ENCODE measurements at regions not wholly inside any gene's neighbourhood (a gene's known extent, or its start where the extent isn't known, plus 50 kb on each side); places are given as distances from the start of the nearest gene placed in this dataset.

DNA sequence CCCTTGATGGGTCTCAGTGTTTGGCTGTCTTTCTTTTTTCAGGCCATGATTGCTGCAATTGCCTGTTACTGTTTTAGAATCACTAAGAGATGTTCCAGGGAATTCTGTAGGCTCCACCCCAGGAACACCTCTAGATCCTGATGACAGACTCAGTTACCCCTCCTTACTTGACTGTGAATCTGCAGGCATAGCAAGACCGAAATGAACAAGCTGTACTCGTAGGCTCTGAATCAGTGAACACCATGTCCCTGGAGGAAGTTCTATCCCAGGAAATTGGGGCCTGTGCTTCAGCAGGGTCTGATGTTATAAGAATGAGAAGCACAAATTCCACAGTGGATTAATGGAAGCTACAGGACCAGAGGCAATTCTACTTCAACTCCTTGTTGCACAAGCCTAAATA, 148.6 kb downstream of the COPS8 start:
- Histone ChIP-seq H4K91ac (ENCODE audit: low read length) (peak overlapping the region; percentile 70), H4K8ac (ENCODE audit: low read length) (peak overlapping the region; percentile 51), H3K4me1 (ENCODE audit: control insufficient read depth, insufficient read depth, low read depth, low read length) (peaks cover 5% of the 10 kb centered on the region), H2BK15ac (ENCODE audit: low read depth, poor library complexity, severe bottlenecking) (no peak overlapping the region), H3K27ac (ENCODE audit: low read length, poor library complexity, severe bottlenecking) (no peak overlapping the region), H2AFZ (ENCODE audit: low read depth, low read length) (no peak overlapping the region), H3K4me3 (ENCODE audit: insufficient read depth in 1 of 2, low read depth in 1 of 2, low read length in 2 of 2) (no peak overlapping the region), H3K36me3 (ENCODE audit: control insufficient read depth in 1 of 2, insufficient read depth in 2 of 2, low read depth in 1 of 2, low read length in 2 of 2) (peaks cover 0 to 3% of the 10 kb centered on the region in 2 experiments), H3K27me3 (ENCODE audit: control insufficient read depth in 1 of 2, insufficient read depth in 1 of 2, low read length in 2 of 2) (no peaks in the 10 kb centered on the region), H3K23ac (ENCODE audit: low read length in 2 of 2) (no peak overlapping the region), H3K18ac (ENCODE audit: low read depth in 1 of 2, low read length in 2 of 2) (peak overlapping the region in 1 of 2 experiments; percentile 64), H2BK12ac (ENCODE audit: low read length in 2 of 2) (peak overlapping the region; percentile 63 to 80), H3K14ac (ENCODE audit: low read length in 2 of 2) (no peak overlapping the region), H3K9me3 (ENCODE audit: control insufficient read depth, low read length) (no peaks in the 10 kb centered on the region), H2BK5ac (ENCODE audit: low read depth, low read length, poor library complexity, severe bottlenecking) (no peak overlapping the region), H3K79me1 (replicated peaks; ENCODE audit: low read length, poor library complexity, severe bottlenecking) (no peaks in the 10 kb centered on the region), H3K4ac (ENCODE audit: low read depth in 1 of 2, low read length in 2 of 2) (peak overlapping the region in 1 of 2 experiments; percentile 74), H2AK5ac (ENCODE audit: low read length, severe bottlenecking) (no peak overlapping the region), H3K4me2 (ENCODE audit: low read length, poor library complexity, severe bottlenecking) (no peak overlapping the region), H3K9ac (ENCODE audit: low read length) (peak overlapping the region; percentile 16), H2BK120ac (ENCODE audit: low read depth, low read length) (no peak overlapping the region)
- no peak for DNase-seq
- 93% methylated on average over 2 of the region's 2 CpGs for WGBS

DNA sequence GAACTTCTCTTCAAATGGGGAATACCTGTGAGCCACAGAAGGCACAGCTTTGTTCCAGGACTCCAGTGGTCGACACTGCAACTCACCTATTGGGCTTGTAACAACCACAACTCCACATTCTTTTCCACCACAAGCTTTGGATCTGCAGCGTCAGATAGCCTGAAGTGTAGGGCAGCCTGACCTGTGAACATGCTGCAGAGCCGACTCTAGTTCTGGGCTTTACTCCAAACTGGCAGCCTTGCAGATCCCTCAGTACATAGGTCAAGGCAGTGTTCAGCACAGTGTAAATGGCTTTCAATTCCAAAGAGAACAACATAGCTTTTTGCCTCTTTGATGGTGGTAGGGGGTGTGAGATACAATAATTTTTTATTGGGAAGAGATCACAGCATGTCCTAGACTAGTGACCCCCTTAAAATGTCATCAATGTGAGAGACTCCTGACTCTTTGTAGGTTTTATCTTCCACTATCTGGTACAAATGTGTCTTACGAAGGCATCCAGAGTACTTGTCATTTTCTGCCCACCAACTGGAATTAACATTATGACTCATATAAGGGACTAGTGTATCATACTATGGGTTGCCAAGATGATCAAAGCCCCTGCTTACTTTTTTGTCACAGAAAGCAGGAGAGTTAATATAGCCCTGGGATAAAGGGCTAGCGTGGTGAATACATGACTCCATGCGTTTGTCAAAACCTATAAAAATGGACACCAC, 149.8 kb downstream of the COPS8 start:
- peak overlapping the region; percentile 51 for H3K9ac ChIP-seq (ENCODE audit: low read length)
- H3K4me1 ChIP-seq (ENCODE audit: control insufficient read depth, insufficient read depth, low read depth, low read length): peaks cover 2% of the 10 kb centered on the region
- no peak overlapping the region for H2AK5ac ChIP-seq (ENCODE audit: low read length, severe bottlenecking)
- H2BK15ac ChIP-seq (ENCODE audit: low read depth, poor library complexity, severe bottlenecking): no peak overlapping the region
- H3K36me3 ChIP-seq (ENCODE audit: control insufficient read depth in 1 of 2, insufficient read depth in 2 of 2, low read depth in 1 of 2, low read length in 2 of 2): peaks cover 0 to 6% of the 10 kb centered on the region in 2 experiments
- H3K4ac ChIP-seq (ENCODE audit: low read depth in 1 of 2, low read length in 2 of 2): peak overlapping the region in 1 of 2 experiments; percentile 47
- H2AFZ ChIP-seq (ENCODE audit: low read depth, low read length): no peak overlapping the region
- H3K79me1 ChIP-seq (replicated peaks; ENCODE audit: low read length, poor library complexity, severe bottlenecking): no peaks in the 10 kb centered on the region
- H3K27ac ChIP-seq (ENCODE audit: low read length, poor library complexity, severe bottlenecking): no peak overlapping the region
- peak; percentile 77 for DNase-seq
- H3K23ac ChIP-seq (ENCODE audit: low read length in 2 of 2): no peak overlapping the region
- no peak overlapping the region for H3K4me3 ChIP-seq (ENCODE audit: insufficient read depth in 1 of 2, low read depth in 1 of 2, low read length in 2 of 2)
- H3K9me3 ChIP-seq (ENCODE audit: control insufficient read depth, low read length): peaks cover 8% of the 10 kb centered on the region
- WGBS: 28% methylated on average over 3 of the region's 6 CpGs
- no peak overlapping the region for H4K91ac ChIP-seq (ENCODE audit: low read length)
- H2BK120ac ChIP-seq (ENCODE audit: low read depth, low read length): no peak overlapping the region
- H3K18ac ChIP-seq (ENCODE audit: low read depth in 1 of 2, low read length in 2 of 2): peak overlapping the region; percentile 16 to 84
- no peak overlapping the region for H3K14ac ChIP-seq (ENCODE audit: low read length in 2 of 2)
- no peak overlapping the region for H2BK5ac ChIP-seq (ENCODE audit: low read depth, low read length, poor library complexity, severe bottlenecking)
- H2BK12ac ChIP-seq (ENCODE audit: low read length in 2 of 2): peak overlapping the region; percentile 73 to 93
- H3K27me3 ChIP-seq (ENCODE audit: control insufficient read depth in 1 of 2, insufficient read depth in 1 of 2, low read length in 2 of 2): no peaks in the 10 kb centered on the region
- no peak overlapping the region for H4K8ac ChIP-seq (ENCODE audit: low read length)
- H3K4me2 ChIP-seq (ENCODE audit: low read length, poor library complexity, severe bottlenecking): no peak overlapping the region

DNA sequence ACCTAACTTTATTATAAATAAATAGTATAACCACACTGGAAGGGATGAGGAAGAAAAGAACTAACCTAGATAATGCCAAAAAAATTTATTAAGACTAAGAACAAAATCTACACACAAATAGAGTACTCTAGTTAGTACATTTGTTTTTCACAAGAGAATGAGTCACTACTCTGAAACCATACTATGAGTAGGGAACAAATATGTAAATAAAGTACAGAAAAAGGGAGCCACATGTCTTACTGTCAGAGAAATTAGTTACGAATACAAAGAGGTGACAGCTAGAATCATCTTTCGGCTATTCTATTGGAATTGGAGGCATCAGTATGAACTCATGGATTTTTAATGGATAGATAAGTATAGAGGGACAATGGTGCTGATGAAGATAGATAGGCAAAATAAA, 150.5 kb downstream of the COPS8 start:
- H2BK120ac ChIP-seq (ENCODE audit: low read depth, low read length): no peak overlapping the region
- peak; percentile 81 for DNase-seq
- no peak overlapping the region for H3K27ac ChIP-seq (ENCODE audit: low read length, poor library complexity, severe bottlenecking)
- H2BK15ac ChIP-seq (ENCODE audit: low read depth, poor library complexity, severe bottlenecking): no peak overlapping the region
- H3K4me3 ChIP-seq (ENCODE audit: insufficient read depth in 1 of 2, low read depth in 1 of 2, low read length in 2 of 2): no peak overlapping the region
- no peak overlapping the region for H3K4me2 ChIP-seq (ENCODE audit: low read length, poor library complexity, severe bottlenecking)
- H2BK5ac ChIP-seq (ENCODE audit: low read depth, low read length, poor library complexity, severe bottlenecking): no peak overlapping the region
- H2AFZ ChIP-seq (ENCODE audit: low read depth, low read length): no peak overlapping the region
- H3K79me1 ChIP-seq (replicated peaks; ENCODE audit: low read length, poor library complexity, severe bottlenecking): no peaks in the 10 kb centered on the region
- H3K4ac ChIP-seq (ENCODE audit: low read depth in 1 of 2, low read length in 2 of 2): no peak overlapping the region
- peaks cover 0 to 6% of the 10 kb centered on the region in 2 experiments for H3K36me3 ChIP-seq (ENCODE audit: control insufficient read depth in 1 of 2, insufficient read depth in 2 of 2, low read depth in 1 of 2, low read length in 2 of 2)
- 32% methylated on average over 2 of the region's 2 CpGs for WGBS
- no peak overlapping the region for H2BK12ac ChIP-seq (ENCODE audit: low read length in 2 of 2)
- H3K14ac ChIP-seq (ENCODE audit: low read length in 2 of 2): no peak overlapping the region
- no peak overlapping the region for H4K91ac ChIP-seq (ENCODE audit: low read length)
- H3K4me1 ChIP-seq (ENCODE audit: control insufficient read depth, insufficient read depth, low read depth, low read length): peaks cover 2% of the 10 kb centered on the region
- no peaks in the 10 kb centered on the region for H3K27me3 ChIP-seq (ENCODE audit: control insufficient read depth in 1 of 2, insufficient read depth in 1 of 2, low read length in 2 of 2)
- no peak overlapping the region for H3K23ac ChIP-seq (ENCODE audit: low read length in 2 of 2)
- peak overlapping the region; percentile 51 for H3K9ac ChIP-seq (ENCODE audit: low read length)
- no peak overlapping the region for H4K8ac ChIP-seq (ENCODE audit: low read length)
- H3K18ac ChIP-seq (ENCODE audit: low read depth in 1 of 2, low read length in 2 of 2): no peak overlapping the region
- H3K9me3 ChIP-seq (ENCODE audit: control insufficient read depth, low read length): peaks cover 10% of the 10 kb centered on the region
- no peak overlapping the region for H2AK5ac ChIP-seq (ENCODE audit: low read length, severe bottlenecking)

DNA sequence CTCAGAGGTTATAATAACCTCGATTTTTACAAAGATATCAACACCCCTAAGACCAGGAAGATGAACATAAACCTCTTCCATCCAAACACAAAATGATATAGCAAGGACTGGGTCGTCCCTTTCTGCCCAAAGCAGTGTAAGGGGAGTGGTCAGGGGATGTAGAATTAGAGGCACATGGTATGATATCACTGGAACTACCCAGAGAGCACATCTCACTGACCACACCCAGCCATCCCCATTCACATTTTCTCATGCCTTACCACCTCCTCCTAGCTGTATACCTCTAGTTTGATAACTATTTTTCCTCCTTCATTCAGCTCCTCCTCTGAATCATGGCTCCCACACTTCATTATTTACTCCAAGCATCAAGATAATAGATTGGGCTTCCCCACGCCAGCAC, 152.6 kb downstream of the COPS8 start:
- H3K4ac ChIP-seq (ENCODE audit: low read depth in 1 of 2, low read length in 2 of 2): no peak overlapping the region

More for the DNA sequence above, 152.6 kb downstream of the COPS8 start:
- WGBS: 100% methylated on average over 1 of the region's 3 CpGs
- Histone ChIP-seq H3K9me3 (ENCODE audit: control insufficient read depth, low read length) (peaks cover 20% of the 10 kb centered on the region), H3K9ac (ENCODE audit: low read length) (no peak overlapping the region), H2BK12ac (ENCODE audit: low read length in 2 of 2) (peak overlapping the region in 1 of 2 experiments; percentile 69), H3K36me3 (ENCODE audit: control insufficient read depth in 1 of 2, insufficient read depth in 2 of 2, low read depth in 1 of 2, low read length in 2 of 2) (peaks cover 0 to 3% of the 10 kb centered on the region in 2 experiments), H3K4me3 (ENCODE audit: insufficient read depth in 1 of 2, low read depth in 1 of 2, low read length in 2 of 2) (no peak overlapping the region), H2AK5ac (ENCODE audit: low read length, severe bottlenecking) (no peak overlapping the region), H2AFZ (ENCODE audit: low read depth, low read length) (no peak overlapping the region), H2BK120ac (ENCODE audit: low read depth, low read length) (no peak overlapping the region), H4K91ac (ENCODE audit: low read length) (no peak overlapping the region), H2BK15ac (ENCODE audit: low read depth, poor library complexity, severe bottlenecking) (no peak overlapping the region), H3K4me1 (ENCODE audit: control insufficient read depth, insufficient read depth, low read depth, low read length) (peaks cover 2% of the 10 kb centered on the region), H3K23ac (ENCODE audit: low read length in 2 of 2) (no peak overlapping the region), H3K4me2 (ENCODE audit: low read length, poor library complexity, severe bottlenecking) (no peak overlapping the region), H2BK5ac (ENCODE audit: low read depth, low read length, poor library complexity, severe bottlenecking) (no peak overlapping the region), H3K79me1 (replicated peaks; ENCODE audit: low read length, poor library complexity, severe bottlenecking) (no peaks in the 10 kb centered on the region), H3K14ac (ENCODE audit: low read length in 2 of 2) (no peak overlapping the region), H3K27me3 (ENCODE audit: control insufficient read depth in 1 of 2, insufficient read depth in 1 of 2, low read length in 2 of 2) (no peaks in the 10 kb centered on the region), H3K27ac (ENCODE audit: low read length, poor library complexity, severe bottlenecking) (no peak overlapping the region), H3K18ac (ENCODE audit: low read depth in 1 of 2, low read length in 2 of 2) (no peak overlapping the region), H4K8ac (ENCODE audit: low read length) (no peak overlapping the region)
- DNase-seq: no peak
